NCI-H1105 (cell line): ENCODE measurements at regions not wholly inside any gene's neighbourhood (a gene's known extent, or its start where the extent isn't known, plus 50 kb on each side); places are given as distances from the start of the nearest gene placed in this dataset.
"Not testable (repeated sequence)": the region's sequence is repeated elsewhere in the genome, so short reads cannot be mapped to it uniquely, and the experiment has no call there.

Experiments
- DNase-seq: peaks from one replicate; lab custom pipeline; 2025; lab: John Stamatoyannopoulos, UW

DNA sequence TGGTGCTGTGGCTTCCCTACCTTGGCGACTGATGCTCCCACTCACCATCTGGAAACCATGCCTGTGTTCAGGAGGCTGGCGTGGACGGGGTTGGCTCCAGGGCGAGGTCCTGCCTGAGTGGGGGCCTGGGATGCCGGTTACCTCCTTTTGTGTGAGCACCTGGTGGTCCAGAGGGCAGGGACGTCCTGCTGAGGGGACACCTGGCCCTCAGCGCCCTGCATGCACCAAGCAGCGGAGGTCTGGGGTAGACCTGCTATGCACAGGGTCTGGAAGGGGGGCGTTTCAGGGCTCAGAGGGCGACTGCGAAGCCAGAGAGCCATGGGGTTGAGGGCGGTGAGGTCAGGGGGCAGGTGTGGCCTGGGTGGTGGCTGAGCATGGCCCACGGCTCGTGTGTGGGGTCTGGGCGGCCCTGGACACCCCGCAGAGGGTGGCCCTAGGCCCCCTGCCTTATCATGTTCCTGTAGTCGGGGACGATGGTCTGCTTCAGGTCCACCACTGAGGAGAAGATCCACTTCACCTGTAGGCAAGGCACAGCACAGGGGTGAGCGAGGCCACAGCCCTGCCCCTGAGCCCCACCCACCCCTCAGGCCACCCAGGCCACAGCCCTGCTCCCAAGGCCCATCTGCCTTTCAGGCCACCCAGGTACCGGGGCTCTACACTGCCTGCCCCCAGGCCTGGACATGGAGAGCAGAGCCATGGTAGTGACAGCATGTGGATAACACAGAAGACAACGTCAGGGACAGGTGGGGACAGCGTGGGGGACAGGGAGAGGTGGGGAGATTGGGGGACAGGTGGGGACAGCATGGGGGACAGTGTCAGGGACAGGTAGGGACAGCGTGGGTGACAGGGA, 95.3 kb downstream of the TMEM121 start:
- DNase-seq: not testable (repeated sequence)

DNA sequence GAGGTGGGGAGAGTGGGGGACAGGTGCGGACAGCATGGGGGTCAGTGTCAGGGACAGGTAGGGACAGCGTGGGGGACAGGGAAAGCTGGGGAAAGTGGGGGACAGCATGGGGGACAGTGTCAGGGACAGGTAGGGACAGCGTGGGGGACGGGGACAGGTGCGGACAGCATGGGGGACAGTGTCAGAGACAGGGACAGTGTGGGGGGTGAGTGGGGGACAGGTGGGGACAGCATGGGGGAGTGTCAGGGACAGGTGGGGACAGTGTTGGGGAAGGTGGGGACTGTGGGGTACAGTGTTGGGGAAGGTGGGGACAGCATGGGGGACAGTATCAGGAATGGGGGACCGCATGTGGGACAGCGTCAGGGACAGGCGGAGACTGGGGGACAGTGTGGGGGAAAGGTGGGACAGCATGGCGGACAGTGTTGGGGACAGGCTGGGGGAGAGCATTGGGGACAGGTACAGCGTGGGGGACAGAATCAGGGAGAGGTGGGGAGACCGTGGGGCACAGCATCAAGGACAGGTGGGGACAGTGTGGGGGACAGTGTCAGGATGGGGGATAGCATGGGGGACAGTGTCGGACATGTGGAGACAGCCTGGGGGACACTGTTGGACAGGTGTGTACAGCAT, 96.1 kb downstream of the TMEM121 start:
- no peak for DNase-seq

DNA sequence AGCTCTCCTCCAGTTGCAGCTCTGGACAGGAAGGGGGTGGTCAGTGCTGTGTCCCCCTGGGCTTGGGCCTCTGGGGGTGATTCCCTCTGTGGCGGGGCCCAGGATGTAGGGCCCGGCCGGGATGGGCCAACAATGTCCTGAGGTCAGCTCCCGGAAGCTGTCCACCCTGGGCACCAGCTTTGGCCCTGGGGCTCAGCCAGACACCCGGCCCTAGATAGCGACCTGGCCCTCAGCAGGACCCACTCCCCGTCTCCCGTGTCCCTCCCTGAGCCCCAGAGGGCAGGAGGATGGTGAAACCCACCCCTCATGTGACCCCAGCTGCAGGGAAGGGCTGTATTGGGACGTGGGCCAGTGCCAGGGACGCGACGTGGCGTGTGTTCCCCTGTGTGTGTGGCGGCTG, 96.8 kb downstream of the TMEM121 start:
- DNase-seq: not testable (repeated sequence)

DNA sequence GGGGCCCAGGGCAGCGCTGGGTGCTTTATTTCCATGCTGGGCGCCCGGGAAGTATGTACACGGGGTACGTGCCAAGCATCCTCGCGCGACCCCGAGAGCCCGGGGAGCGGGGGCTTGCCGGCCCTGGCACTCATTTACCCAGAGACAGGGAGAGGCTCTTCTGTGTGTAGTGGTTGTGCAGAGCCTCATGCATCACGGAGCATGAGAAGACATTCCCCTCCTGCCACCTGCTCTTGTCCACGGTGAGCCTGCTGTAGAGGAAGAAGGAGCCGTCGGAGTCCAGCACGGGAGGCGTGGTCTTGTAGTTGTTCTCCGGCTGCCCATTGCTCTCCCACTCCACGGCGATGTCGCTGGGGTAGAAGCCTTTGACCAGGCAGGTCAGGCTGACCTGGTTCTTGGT, 98.0 kb downstream of the TMEM121 start:
- not testable (repeated sequence) for DNase-seq

DNA sequence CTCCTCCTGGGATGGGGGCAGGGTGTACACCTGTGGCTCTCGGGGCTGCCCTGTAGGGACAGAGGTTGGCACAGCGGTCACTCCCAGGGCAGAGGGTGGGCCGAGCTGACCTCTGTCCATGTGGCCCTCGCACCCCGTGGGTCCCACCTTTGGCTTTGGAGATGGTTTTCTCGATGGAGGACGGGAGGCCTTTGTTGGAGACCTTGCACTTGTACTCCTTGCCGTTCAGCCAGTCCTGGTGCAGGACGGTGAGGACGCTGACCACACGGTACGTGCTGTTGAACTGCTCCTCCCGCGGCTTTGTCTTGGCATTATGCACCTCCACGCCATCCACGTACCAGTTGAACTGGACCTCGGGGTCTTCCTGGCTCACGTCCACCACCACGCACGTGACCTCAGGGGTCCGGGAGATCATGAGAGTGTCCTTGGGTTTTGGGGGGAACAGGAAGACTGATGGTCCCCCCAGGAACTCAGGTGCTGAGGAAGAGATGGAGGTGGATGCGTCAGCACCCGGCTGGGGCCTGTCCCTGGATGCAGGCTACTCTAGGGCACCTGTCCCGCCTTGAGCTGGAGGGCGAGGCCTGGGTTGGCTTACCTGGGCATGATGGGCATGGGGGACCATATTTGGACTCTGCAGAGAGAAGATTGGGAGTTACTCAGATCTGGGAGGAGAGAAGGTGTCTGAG, 98.5 kb downstream of the TMEM121 start:
- not testable (repeated sequence) for DNase-seq

GRCh38 chr14:105625448-105625847, 99.1 kb downstream of the TMEM121 start:
- not testable (repeated sequence) for DNase-seq

DNA sequence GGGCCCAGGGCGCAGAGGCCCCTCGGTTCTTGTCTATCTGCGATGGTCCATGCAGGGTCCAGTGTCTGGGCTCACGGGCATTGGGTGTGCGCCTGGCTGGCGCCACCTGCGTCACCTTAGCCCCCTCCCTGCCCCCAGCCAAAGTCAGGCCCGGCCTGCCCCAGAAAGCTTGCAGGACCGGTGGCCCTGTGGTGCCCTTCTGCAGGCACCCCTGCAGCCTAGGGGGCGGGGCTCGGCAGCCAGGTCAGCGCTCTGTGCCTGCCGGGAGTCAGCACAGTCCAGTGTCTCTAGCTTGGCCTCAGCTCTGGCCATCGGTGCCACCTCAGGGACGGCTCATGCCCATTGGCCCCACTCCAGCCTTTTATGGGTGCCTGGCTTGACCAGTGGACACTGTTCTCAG, 99.7 kb downstream of the TMEM121 start:
- DNase-seq: not testable (repeated sequence)

DNA sequence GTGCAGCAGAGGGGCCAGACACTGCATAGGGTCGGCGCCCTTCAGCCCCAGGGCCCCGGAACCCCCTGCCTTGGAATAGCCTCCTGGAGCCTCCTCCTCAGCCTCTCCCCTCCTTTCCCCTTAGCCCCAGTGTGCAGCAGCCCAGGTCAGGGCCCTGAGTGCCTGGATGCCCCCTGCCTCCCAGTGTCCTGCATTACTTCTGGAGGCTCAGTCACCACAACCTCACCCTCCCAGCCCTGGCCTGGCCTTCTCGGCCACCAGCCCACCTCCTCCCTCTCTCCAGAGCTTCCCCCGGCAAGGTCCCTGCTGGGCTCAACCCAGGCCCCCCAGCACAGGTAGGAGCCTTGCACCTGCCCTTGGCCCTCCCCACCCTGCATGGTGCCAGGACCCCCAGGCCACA, 100.3 kb downstream of the TMEM121 start:
- not testable (repeated sequence) for DNase-seq

GRCh38 chr14:105627287-105627686, 100.9 kb downstream of the TMEM121 start:
- not testable (repeated sequence) for DNase-seq

GRCh38 chr14:105627701-105628100, 101.3 kb downstream of the TMEM121 start:
- DNase-seq: no peak

GRCh38 chr14:105628126-105628525, 101.7 kb downstream of the TMEM121 start:
- not testable (repeated sequence) for DNase-seq

DNA sequence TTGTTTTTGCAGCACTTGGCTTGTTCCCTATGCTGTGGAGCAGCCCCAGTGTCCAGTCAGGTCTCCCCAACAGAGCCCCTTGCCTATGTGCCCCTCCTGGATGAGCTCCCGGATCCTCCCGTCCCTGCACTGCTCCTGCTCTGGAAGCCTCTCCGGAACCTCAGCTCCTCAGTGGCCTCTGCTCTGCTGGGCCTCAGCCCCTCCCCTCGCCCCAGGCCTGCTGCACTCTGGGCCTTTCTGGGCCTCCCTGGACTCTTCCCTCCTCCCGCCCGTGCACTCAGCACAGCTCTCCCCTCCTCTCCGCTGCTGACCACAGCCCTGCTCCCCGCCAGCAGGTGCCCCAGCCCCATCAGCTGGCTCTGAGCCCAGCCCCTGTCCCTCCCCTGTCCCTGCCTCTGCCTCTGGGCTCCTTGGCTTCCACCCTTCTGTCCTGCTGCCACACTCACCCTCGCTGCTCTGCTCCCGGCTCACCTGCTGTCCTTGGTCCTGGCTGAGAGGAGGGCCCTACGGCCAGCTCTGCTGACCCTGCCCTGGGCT, 102.2 kb downstream of the TMEM121 start:
- DNase-seq: not testable (repeated sequence)

- DNase-seq: not testable (repeated sequence)
These were observed 102.9 kb downstream of the TMEM121 start for GRCh38 chr14:105629091-105629885.

DNA sequence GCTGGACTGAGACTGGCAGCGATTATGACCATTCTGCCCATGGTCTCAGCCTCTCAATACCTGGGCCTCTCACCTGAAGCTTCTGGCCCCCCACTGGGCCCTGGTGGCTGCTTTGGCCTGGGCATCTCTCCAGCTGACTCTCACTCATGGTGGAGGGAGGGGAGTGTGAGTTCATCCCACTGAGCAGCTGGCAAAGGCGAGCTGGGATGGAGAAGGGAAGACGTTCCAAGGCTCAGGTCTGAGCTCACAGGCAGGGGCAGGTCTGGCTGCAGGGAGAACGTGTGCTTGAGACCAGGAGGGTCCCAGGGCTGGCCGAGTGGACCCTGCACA, 103.5 kb downstream of the TMEM121 start:
- DNase-seq: no peak

GRCh38 chr14:105630293-105630934, 104.0 kb downstream of the TMEM121 start:
- not testable (repeated sequence) for DNase-seq

GRCh38 chr14:105630935-105631779, 104.8 kb downstream of the TMEM121 start:
- not testable (repeated sequence) for DNase-seq

DNA sequence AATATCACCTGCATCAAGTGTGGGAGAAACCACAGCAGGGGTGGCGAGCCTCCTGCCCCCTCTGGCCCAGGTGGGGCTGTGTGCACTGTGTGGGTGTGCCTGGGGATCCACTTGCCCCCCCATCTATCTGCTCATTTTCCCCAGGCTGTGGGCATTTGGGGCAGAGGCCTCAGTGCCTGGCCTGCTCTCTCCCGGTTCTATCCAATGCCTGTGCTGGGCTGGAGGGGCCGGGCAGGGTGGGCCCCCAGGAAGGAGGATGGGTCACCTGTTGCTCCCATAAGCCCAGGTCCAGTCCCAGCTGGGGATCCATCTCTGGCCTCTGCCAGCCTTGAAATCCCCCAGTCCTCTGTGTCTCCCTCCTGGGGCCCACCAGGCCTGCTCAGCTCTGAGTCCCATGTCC, 105.6 kb downstream of the TMEM121 start:
- DNase-seq: no peak

DNA sequence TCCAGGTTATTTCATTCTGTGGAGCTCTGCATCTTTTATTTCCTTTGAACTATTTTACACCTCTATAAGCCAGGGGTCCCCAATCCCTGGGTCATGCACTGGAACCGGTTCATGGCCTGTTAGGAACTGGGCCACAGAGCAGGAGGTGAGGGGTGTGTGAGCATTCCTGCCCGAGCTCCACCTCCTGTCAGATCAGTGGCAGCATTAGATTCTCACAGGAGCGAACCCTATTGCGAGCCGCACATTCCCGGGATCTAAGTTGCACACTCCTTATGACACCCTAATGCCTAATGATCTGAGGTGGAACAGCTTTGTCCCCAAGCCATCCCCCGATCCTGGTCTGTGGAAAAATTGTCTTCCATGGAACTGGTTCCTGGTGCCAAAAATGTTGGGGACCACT, 107.2 kb downstream of the TMEM121 start:
- not testable (repeated sequence) for DNase-seq

- no peak for DNase-seq
These were observed 109.2 kb downstream of the TMEM121 start for GRCh38 chr14:105635560-105635959.

DNA sequence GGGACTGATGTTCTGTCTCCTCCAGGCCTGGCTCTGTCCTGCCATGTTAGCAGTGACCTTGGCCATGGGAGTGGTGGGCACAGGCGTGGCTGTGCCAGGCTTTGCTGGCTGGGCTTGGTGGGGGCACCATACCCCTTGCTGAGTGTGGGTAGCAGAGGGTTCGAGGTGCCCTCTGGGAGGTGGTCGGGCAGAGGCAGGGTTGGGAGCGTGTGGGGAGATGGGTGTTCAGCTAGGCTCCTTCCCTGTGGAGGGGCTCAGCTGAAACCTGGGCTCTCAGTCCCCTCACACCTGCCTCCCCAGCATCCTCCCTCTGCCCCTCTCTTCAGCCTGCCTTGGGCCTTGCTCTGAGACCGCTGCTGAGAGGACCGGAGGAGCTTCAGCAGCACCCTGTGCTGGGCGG, 109.6 kb downstream of the TMEM121 start:
- DNase-seq: not testable (repeated sequence)
